SKM-1 treated with dmso at 0.1 percent for 144 hours (cell line): ENCODE measurements at regions not wholly inside any gene's neighbourhood (a gene's known extent, or its start where the extent isn't known, plus 50 kb on each side); places are given as distances from the start of the nearest gene placed in this dataset.

Source experiments
- DNase-seq: peaks from one replicate; lab custom pipeline; 2025; ENCODE audit not compliant: unreplicated experiment; lab: John Stamatoyannopoulos, UW

- no peak for DNase-seq
Observed at GRCh38 chr6:167766986-167767714, 59.6 kb upstream of the AFDN start.

- DNase-seq: no peak
Observed at GRCh38 chr6:167767715-167768107, 59.0 kb upstream of the AFDN start.

- DNase-seq: no peak
Observed at GRCh38 chr6:167768471-167769215, 58.1 kb upstream of the AFDN start.

GRCh38 chr6:167769408-167770190 lies 57.1 kb upstream of the AFDN start:
- no peak for DNase-seq

GRCh38 chr6:167770291-167770955 lies 56.3 kb upstream of the AFDN start:
- no peak for DNase-seq

GRCh38 chr6:167774881-167775280 lies 51.8 kb upstream of the AFDN start:
- no peak for DNase-seq

GRCh38 chr6:167776906-167777627 lies 49.6 kb upstream of the AFDN start:
- DNase-seq: no peak
